ENCODE measurements at regions not wholly inside any gene's neighbourhood (a gene's known extent, or its start where the extent isn't known, plus 50 kb on each side); places are given as distances from the start of the nearest gene placed in this dataset.

- 95% methylated on average over 7 of the region's 9 CpGs for WGBS (ENCODE audit: low lambda C conversion rate)
- TF ChIP-seq PBX3 (IDR thresholded peaks at IDR 0.05) (no peak), TCF12 (IDR thresholded peaks at IDR 0.05) (no peak), CTCF (IDR thresholded peaks at IDR 0.05) (no peak), NFIC (IDR thresholded peaks at IDR 0.05; ENCODE audit: borderline replicate concordance) (no peak), EZH2phosphoT487 (IDR thresholded peaks at IDR 0.05; ENCODE audit: borderline replicate concordance, low read depth) (no peak), ELF1 (IDR thresholded peaks at IDR 0.05) (no peak), IRF3 (IDR thresholded peaks at IDR 0.05; ENCODE audit: low read depth, low read length) (no peak)
- no peak overlapping the region for H3K27ac ChIP-seq (ENCODE audit: low read depth in 2 of 2, low read length in 1 of 2)
- no peaks in the 10 kb centered on the region for H3K36me3 ChIP-seq (replicated peaks in 1 of 2; ENCODE audit: control insufficient read depth in 1 of 2, insufficient read depth in 2 of 2, low read length in 1 of 2)
- H2AFZ ChIP-seq (ENCODE audit: low read depth), result no peak overlapping the region
- H3F3A ChIP-seq (replicated peaks; ENCODE audit: insufficient read depth), result no peaks in the 10 kb centered on the region
- H3K4me2 ChIP-seq, result no peak overlapping the region
- H3K9ac ChIP-seq, result no peak overlapping the region
- H3K4me3 ChIP-seq (ENCODE audit: low read depth in 2 of 2, low read length in 1 of 2), result no peak overlapping the region
- no peaks in the 10 kb centered on the region for H3K9me3 ChIP-seq
- H4K20me1 ChIP-seq (ENCODE audit: insufficient read depth), result no peaks in the 10 kb centered on the region
- no peak for DNase-seq
- no peaks in the 10 kb centered on the region for H3K79me2 ChIP-seq (ENCODE audit: insufficient read depth)
- H3K4me1 ChIP-seq (ENCODE audit: control insufficient read depth in 1 of 2, insufficient read depth in 2 of 2, low read depth in 1 of 2, low read length in 1 of 2), result peaks cover 0 to 8% of the 10 kb centered on the region in 2 experiments; a peak in 2 of 4 replicates
- ChIA-PET CTCF (no interaction called here), POLR2A (no interaction called here)
- no peaks in the 10 kb centered on the region for H3K9me2 ChIP-seq
- H3K27me3 ChIP-seq (ENCODE audit: insufficient read depth), result no peaks in the 10 kb centered on the region
These were observed 406.6 kb upstream of the MMADHC start for GRCh38 chr2:149994057-149994728.

GRCh38 chr2:149993316-149993715, 405.7 kb upstream of the MMADHC start:
- no peaks in the 10 kb centered on the region for H3K36me3 ChIP-seq (replicated peaks in 1 of 2; ENCODE audit: control insufficient read depth in 1 of 2, insufficient read depth in 2 of 2, low read length in 1 of 2)
- no peaks in the 10 kb centered on the region for H3K9me2 ChIP-seq
- ChIA-PET POLR2A (no interaction called here), CTCF (no interaction called here)
- H2AFZ ChIP-seq (ENCODE audit: low read depth), result no peak overlapping the region
- WGBS (ENCODE audit: low lambda C conversion rate), result 93% methylated on average over 1 of the region's 1 CpG
- no peaks in the 10 kb centered on the region for H3F3A ChIP-seq (replicated peaks; ENCODE audit: insufficient read depth)
- H4K20me1 ChIP-seq (ENCODE audit: insufficient read depth), result no peaks in the 10 kb centered on the region
- no peak overlapping the region for H3K4me2 ChIP-seq
- TF ChIP-seq RXRA (IDR thresholded peaks at IDR 0.05; ENCODE audit: borderline replicate concordance, low read depth), result no peak
- no peak for TF ChIP-seq RFX5 (IDR thresholded peaks at IDR 0.05; ENCODE audit: low read length)
- no peak for TF ChIP-seq USF1 (IDR thresholded peaks at IDR 0.05; ENCODE audit: borderline replicate concordance, low read depth)
- TF ChIP-seq SIN3A (IDR thresholded peaks at IDR 0.05; ENCODE audit: borderline replicate concordance, low read depth, low read length), result no peak
- TF ChIP-seq ELF1 (IDR thresholded peaks at IDR 0.05), result no peak
- no peak for TF ChIP-seq CTCF (IDR thresholded peaks at IDR 0.05)
- TF ChIP-seq NRF1 (IDR thresholded peaks at IDR 0.05; ENCODE audit: low read depth, low read length), result no peak
- no peak for TF ChIP-seq MXI1 (IDR thresholded peaks at IDR 0.05; ENCODE audit: low read depth, low read length)
- TF ChIP-seq TCF12 (IDR thresholded peaks at IDR 0.05), result no peak
- H3K79me2 ChIP-seq (ENCODE audit: insufficient read depth), result no peaks in the 10 kb centered on the region
- H3K4me1 ChIP-seq (ENCODE audit: control insufficient read depth in 1 of 2, insufficient read depth in 2 of 2, low read depth in 1 of 2, low read length in 1 of 2), result peaks cover 0 to 11% of the 10 kb centered on the region in 2 experiments; a peak in 2 of 4 replicates
- no peak for DNase-seq
- H3K27me3 ChIP-seq (ENCODE audit: insufficient read depth), result no peaks in the 10 kb centered on the region
- no peak overlapping the region for H3K9ac ChIP-seq
- no peak overlapping the region for H3K4me3 ChIP-seq (ENCODE audit: low read depth in 2 of 2, low read length in 1 of 2)
- H3K9me3 ChIP-seq, result no peaks in the 10 kb centered on the region
- no peak overlapping the region for H3K27ac ChIP-seq (ENCODE audit: low read depth in 2 of 2, low read length in 1 of 2)
